ENCODE measurements at regions not wholly inside any gene's neighbourhood (a gene's known extent, or its start where the extent isn't known, plus 50 kb on each side); places are given as distances from the start of the nearest gene placed in this dataset.
A peak's percentile ranks its signal among the peaks of the same experiment; 100 is the strongest.
"Not testable (repeated sequence)": the region's sequence is repeated elsewhere in the genome, so short reads cannot be mapped to it uniquely, and the experiment has no call there.

DNA sequence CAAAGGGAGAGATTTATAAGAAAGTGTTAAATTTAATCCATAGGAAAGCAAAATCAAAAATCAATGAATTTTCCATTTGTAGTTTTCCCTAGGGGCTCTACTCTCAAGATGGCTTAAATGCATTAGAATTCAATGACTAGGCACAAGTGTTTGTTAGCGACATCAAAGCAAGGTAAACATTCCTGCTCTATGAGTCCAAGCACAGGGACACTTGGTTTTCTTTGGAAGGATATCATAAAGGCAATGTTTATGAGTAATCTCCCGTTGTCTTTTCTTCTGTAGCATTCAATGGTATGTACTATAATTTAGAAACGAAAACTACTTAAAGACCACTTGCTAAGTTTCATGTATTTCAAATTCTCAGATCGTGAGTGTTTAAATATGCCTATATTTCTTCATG is 54.8 kb upstream of the ZNF717 start:
- ATAC-seq; H3K36me3 ChIP-seq; H3K4me1 ChIP-seq; H3K4me3 ChIP-seq; intact Hi-C loops (cut with DNase I); H3K27me3 ChIP-seq; DNase-seq; H3K9me3 ChIP-seq; H3K27ac ChIP-seq: not testable (repeated sequence)
- 69 to 79% (median 75%) methylated on average over 4 of the region's 4 CpGs for WGBS, 4 donors

DNA sequence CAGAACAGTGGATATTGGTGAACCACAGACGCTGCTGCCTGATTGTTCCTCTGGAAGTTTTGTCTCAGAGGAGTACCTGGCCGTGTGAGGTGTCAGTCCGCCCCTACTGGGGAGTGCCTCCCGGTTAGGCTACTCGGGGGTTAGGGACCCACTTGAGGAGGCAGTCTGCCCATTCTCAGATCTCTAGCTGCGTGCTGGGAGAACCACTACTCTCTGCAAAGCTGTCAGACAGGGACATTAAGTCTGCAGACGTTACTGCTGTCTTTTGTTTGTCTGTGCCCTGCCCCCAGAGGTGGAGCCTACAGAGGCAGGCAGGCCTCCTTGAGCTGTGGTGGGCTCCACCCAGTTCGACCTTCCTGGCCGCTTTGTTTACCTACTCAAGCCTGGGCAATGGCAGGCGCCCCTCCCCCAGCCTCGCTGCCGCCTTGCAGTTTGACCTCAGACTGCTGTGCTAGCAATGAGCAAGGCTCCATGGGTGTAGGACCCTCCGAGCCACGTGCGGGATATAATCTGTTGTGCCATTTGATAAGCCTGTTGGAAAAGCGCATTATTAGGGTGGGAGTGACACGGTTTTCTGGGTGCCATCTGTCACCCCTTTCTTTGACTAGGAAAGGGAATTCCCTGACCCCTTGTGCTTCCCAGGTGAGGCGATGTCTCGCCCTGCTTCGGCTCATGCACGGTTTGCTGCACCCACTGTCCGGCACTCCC is 65.1 kb upstream of the ZNF717 start:
- intact Hi-C loops (cut with DNase I); H3K36me3 ChIP-seq; H3K4me3 ChIP-seq; H3K9me3 ChIP-seq; ATAC-seq; H3K27ac ChIP-seq; H3K27me3 ChIP-seq; H3K4me1 ChIP-seq: not testable (repeated sequence)
- 38 to 70% (median 64%) methylated on average over 19 to 22 of the region's 22 CpGs for WGBS, 4 donors
- peak in 1 of 5 donors; percentile 16 for DNase-seq

GRCh38 chr3:75863130-75863529 is 77.8 kb upstream of the ZNF717 start:
- Histone ChIP-seq H3K4me3 (no peak overlapping the region), H3K9me3 (no peaks in the 10 kb centered on the region), H3K27ac (no peak overlapping the region), H3K4me1 (no peaks in the 10 kb centered on the region), H3K36me3 (no peaks in the 10 kb centered on the region), H3K27me3 (no peaks in the 10 kb centered on the region)
- WGBS, 4 donors, result 59 to 88% (median 76%) methylated on average over 1 of the region's 1 CpG
- intact Hi-C loops (cut with DNase I), result no loop called here
- ATAC-seq (no peak), DNase-seq (no peak)
- TF ChIP-seq, protein P1, sequence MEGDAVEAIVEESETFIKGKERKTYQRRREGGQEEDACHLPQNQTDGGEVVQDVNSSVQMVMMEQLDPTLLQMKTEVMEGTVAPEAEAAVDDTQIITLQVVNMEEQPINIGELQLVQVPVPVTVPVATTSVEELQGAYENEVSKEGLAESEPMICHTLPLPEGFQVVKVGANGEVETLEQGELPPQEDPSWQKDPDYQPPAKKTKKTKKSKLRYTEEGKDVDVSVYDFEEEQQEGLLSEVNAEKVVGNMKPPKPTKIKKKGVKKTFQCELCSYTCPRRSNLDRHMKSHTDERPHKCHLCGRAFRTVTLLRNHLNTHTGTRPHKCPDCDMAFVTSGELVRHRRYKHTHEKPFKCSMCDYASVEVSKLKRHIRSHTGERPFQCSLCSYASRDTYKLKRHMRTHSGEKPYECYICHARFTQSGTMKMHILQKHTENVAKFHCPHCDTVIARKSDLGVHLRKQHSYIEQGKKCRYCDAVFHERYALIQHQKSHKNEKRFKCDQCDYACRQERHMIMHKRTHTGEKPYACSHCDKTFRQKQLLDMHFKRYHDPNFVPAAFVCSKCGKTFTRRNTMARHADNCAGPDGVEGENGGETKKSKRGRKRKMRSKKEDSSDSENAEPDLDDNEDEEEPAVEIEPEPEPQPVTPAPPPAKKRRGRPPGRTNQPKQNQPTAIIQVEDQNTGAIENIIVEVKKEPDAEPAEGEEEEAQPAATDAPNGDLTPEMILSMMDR (IDR thresholded peaks at IDR 0.05), result no peak
- no peak for TF ChIP-seq POLR2A (IDR thresholded peaks at IDR 0.05)

DNA sequence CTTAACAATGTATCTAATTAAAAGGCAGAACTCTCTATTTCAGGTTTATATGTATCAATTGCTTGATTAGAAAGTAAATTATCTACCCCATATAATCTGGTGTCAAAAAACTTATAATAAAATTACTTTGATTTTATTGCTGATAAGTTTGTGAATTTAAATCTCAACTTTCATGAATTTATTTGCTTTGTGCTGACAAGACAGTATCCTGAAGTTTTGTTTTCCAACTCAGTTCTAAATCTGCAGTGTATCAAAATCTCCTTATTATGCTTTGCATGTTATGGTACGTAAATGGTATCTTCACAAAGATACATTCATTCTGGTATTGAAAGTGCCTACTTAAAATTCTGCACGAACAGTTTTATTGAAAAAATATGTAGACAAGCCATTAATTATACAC is 78.5 kb upstream of the ZNF717 start:
- no peak for ATAC-seq
- Histone ChIP-seq H3K9me3 (peaks cover 0 to 3% (median 0%) of the 10 kb centered on the region in 12 donors), H3K27ac (no peak overlapping the region), H3K27me3 (no peaks in the 10 kb centered on the region), H3K4me3 (no peak overlapping the region), H3K36me3 (no peaks in the 10 kb centered on the region), H3K4me1 (no peaks in the 10 kb centered on the region)
- WGBS, 4 donors, result 43 to 65% (median 54%) methylated on average over 2 of the region's 2 CpGs
- intact Hi-C loops (cut with DNase I), result no loop called here
- TF ChIP-seq, protein P1 (IDR thresholded peaks at IDR 0.05), result no peak
- no peak for TF ChIP-seq POLR2A (IDR thresholded peaks at IDR 0.05)
- no peak for DNase-seq

DNA sequence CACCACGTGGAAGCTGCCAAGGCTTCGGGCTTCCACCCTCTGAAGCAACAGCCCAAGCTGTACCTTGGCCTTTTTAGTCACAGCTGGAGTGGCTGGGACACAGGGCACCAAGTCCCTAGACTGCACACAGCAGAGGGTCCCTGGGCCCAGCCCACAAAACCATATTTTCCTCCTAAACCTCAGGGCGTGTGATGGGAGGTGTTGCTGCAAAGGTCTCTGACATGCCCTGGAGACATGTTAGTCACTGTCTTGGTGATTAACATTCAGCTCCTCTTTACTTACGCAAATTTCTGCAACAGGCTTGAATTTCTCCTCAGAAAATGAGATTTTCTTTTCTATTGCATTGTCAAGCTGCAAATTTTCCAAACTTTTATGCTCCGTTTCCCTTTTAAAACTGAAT is 98.4 kb upstream of the ZNF717 start:
- DNase-seq, H3K9me3 ChIP-seq, H3K36me3 ChIP-seq, H3K4me1 ChIP-seq, H3K27me3 ChIP-seq, H3K4me3 ChIP-seq, ATAC-seq, H3K27ac ChIP-seq: not testable (repeated sequence)
- intact Hi-C loops (cut with DNase I), result loop anchor here in 1 of 10 donors (10.0 kb wide), 1 partner anchor 61 kb away; no protein-coding TSS in a partner anchor
- WGBS, 4 donors, result 72 to 78% (median 75%) methylated on average over 3 to 5 of the region's 5 CpGs
